Testis (tissue), 2 donors: ENCODE measurements at regions not wholly inside any gene's neighbourhood (a gene's known extent, or its start where the extent isn't known, plus 50 kb on each side); places are given as distances from the start of the nearest gene placed in this dataset.

Experiments used
- DNase-seq: peaks from one replicate; pipeline ENCODE4 v3.0.0-alpha.2; 2019
- H3K27ac ChIP-seq, 2 donors: fragments of 200-600 bp; sonication (generic); one replicate each; pipeline ENCODE4 v1.5.1; 2019
- H3K27me3 ChIP-seq: fragments of 200-600 bp; sonication (generic); one replicate; pipeline ENCODE4 v1.5.1; 2019
- H3K36me3 ChIP-seq: fragments of 200-600 bp; sonication (generic); one replicate; pipeline ENCODE4 v1.5.1; 2017; ENCODE audit warnings: low read depth; ENCODE audit errors: missing control alignments
- H3K4me1 ChIP-seq: fragments of 200-600 bp; sonication (generic); one replicate; pipeline ENCODE4 v1.5.1; 2019
- H3K4me3 ChIP-seq, 2 donors: fragments of 200-600 bp; sonication (generic); one replicate each; pipeline ENCODE4 v1.5.1; 2017 to 2019
- H3K9me3 ChIP-seq: fragments of 200-600 bp; sonication (generic); one replicate; pipeline ENCODE4 v1.5.1; 2017
- POLR2A ChIP-seq: fragments of 450-650 bp; IDR thresholded peaks from one replicate; pipeline ENCODE4 v1.6.1; 2017; ENCODE audit warnings: antibody characterized with exemption, mild to moderate bottlenecking, moderate library complexity
- WGBS, 2 donors: methylation state at CpG; one replicate each; pipeline ENCODE4 v1.1.5; 2018; 5-methylcytosine and 5-hydroxymethylcytosine counted together
- intact Hi-C: fragments of 100-400 bp; cut with DNase I; formaldehyde crosslinking; loops from one replicate; pipeline ENCODE4 v1.15.1; 2023; ENCODE audit warnings: low total_unique reads
- TF ChIP-seq, protein P1 (sequence below), 3 experiments: fragments of 450-650 bp in 2 of 3; fragments of 200-600 bp in 1 of 3; sonication (generic) in 1 of 3; IDR thresholded peaks; one replicate each; pipeline ENCODE4 v1.5.1; 2016 to 2019; ENCODE audit warnings: antibody characterized with exemption in 3 of 3, mild to moderate bottlenecking in 2 of 3, moderate library complexity in 1 of 3

DNA sequence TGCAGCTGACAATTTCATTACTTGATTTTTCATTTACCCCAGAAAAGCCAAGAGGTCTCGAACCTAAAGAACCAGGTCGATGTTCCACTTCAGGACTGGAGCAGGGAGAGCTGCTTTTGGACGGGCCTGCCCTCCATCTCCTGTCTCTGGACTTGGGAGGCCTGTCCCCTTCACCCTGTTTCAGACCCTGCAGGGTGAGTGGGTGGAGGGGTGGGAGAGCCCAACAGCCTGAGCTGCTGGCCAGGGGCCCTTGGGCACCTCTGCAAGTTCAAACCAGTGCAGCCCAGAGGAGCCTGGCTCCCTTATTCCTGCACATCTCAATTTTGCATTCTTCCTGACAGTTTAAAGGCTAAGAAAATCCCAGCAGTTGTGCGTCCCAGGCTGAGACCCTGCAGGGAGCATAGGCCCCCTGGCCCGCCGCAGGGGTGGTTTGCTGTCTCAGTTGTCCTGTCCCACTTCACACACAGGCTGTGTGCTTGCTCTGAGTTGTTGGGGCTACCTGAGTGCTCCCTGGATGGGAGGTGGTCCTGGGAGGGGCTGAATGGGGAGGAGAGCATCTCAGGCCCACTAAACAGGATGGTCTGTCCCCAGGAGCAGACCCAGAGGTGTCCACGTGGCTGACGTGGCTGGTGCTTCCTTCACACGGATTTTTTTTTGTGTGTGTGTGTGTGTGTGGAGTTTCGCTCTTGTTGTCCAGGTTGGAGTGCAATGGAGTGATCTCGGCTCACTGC lies 443.7 kb downstream of the PTPRU start:
- no peak for DNase-seq

DNA sequence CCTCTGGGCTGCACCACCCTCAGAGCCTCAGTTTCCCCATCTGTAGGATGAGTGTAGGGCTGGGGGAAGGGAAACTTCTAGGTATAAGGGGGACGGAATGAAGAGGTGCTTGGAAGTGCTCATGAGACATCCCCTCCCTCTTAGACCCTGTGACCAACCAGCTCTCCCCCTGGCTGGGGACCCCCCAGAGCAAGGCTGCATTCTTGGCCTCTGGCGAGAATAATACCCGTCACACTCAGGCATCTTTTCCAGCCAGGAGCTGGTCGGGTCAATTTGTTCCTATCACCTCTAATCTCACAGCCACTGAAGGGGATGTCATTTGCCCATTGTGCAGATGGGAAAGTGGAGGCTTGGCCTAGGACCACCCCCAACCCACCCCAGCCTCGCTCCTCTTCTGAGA lies 443.0 kb downstream of the PTPRU start:
- Histone ChIP-seq H3K36me3 (no peaks in the 10 kb centered on the region), H3K4me3 (no peak overlapping the region), H3K4me1 (peaks cover 5% of the 10 kb centered on the region), H3K27me3 (no peaks in the 10 kb centered on the region), H3K27ac (no peak overlapping the region), H3K9me3 (no peaks in the 10 kb centered on the region)
- TF ChIP-seq, protein P1, sequence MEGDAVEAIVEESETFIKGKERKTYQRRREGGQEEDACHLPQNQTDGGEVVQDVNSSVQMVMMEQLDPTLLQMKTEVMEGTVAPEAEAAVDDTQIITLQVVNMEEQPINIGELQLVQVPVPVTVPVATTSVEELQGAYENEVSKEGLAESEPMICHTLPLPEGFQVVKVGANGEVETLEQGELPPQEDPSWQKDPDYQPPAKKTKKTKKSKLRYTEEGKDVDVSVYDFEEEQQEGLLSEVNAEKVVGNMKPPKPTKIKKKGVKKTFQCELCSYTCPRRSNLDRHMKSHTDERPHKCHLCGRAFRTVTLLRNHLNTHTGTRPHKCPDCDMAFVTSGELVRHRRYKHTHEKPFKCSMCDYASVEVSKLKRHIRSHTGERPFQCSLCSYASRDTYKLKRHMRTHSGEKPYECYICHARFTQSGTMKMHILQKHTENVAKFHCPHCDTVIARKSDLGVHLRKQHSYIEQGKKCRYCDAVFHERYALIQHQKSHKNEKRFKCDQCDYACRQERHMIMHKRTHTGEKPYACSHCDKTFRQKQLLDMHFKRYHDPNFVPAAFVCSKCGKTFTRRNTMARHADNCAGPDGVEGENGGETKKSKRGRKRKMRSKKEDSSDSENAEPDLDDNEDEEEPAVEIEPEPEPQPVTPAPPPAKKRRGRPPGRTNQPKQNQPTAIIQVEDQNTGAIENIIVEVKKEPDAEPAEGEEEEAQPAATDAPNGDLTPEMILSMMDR (IDR thresholded peaks at IDR 0.05): no peak
- TF ChIP-seq POLR2A: no peak
- intact Hi-C loops: no loop called here
- DNase-seq: no peak
- WGBS, 2 donors: 90 to 91% methylated on average over 4 to 5 of the region's 5 CpGs

More for the DNA sequence above, 443.7 kb downstream of the PTPRU start:
- no peaks in the 10 kb centered on the region for H3K9me3 ChIP-seq
- H3K4me3 ChIP-seq: no peak overlapping the region
- TF ChIP-seq, protein P1 (IDR thresholded peaks at IDR 0.05): no peak
- TF ChIP-seq POLR2A: no peak
- peaks cover 5% of the 10 kb centered on the region for H3K4me1 ChIP-seq
- no peaks in the 10 kb centered on the region for H3K36me3 ChIP-seq
- 93 to 94% methylated on average over 8 to 11 of the region's 11 CpGs for WGBS, 2 donors
- H3K27ac ChIP-seq: no peak overlapping the region
- no peaks in the 10 kb centered on the region for H3K27me3 ChIP-seq
- intact Hi-C loops: no loop called here

DNA sequence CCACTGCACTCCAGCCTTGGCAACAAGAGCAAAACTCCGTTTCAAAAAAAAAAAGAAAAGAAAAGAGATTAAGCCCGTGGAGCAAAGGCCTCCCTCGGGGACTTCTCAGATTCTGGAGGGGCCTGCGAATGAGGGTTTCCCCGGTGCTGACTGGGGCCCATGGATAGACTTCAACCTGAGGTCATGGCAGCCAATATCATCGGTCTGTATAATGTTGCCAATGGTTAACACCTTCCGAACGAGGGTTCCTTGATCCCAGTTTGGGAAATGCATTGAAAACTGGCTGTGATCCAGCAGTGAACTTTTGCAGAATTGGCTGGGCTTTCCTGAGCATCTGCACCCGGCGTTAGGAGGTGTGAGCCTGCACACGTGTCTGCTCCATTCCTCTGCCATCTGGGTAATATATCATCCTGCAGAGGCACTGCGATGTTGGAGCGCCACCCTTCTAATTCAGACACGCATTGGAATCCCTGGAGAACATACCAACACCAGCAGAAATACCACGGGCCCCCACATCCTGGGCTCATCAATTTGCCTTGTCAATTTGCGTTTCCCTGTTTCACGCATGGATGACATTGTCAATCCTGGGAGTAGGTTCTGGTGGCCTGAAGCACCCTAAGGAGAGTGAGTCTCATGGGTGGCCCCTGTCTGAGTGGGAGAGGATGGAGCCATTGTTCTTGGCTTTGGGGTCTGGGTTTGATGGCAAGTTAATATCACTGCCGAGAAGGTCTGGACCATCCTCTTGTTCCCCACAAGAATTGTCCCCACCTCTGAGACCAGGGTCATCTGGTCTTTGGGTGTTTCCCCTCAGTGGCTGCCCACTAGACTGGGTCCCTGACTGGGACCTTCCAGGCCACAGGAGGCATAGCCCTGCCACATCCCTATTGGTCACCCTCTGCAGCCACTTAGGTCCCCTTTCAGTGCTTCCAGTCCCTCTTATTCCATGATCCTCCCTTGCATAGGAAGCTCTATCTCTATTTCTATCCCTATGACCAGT lies 441.0 kb downstream of the PTPRU start:
- no peak for TF ChIP-seq POLR2A
- TF ChIP-seq, protein P1 (IDR thresholded peaks at IDR 0.05): no peak
- no peak overlapping the region for H3K4me3 ChIP-seq
- H3K9me3 ChIP-seq: no peaks in the 10 kb centered on the region
- DNase-seq: no peak
- H3K36me3 ChIP-seq: no peaks in the 10 kb centered on the region
- WGBS, 2 donors: 53 to 64% methylated on average over 14 to 18 of the region's 18 CpGs
- intact Hi-C loops: no loop called here
- H3K27me3 ChIP-seq: no peaks in the 10 kb centered on the region
- H3K27ac ChIP-seq: no peak overlapping the region
- peaks cover under 1% of the 10 kb centered on the region for H3K4me1 ChIP-seq

DNA sequence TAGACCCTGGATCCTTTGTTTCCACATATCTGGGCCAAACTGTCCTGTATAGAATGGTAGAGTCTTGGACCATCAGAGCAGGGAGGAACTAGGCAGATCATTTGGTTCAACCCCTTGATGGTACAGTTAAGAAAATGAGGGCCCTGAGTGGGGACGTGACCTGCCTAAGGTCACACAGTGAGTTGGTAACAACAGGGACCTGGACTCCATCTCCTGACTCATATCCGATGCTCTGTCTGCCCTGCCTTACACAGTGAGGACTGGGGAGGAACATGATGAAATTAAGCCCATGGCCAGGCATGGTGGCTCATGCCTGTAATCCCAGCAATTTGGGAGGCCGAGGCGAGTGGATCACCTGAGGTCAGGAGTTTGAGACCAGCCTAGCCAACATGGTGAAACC lies 440.2 kb downstream of the PTPRU start:
- H3K27ac ChIP-seq: no peak overlapping the region
- intact Hi-C loops: no loop called here
- no peaks in the 10 kb centered on the region for H3K4me1 ChIP-seq
- H3K4me3 ChIP-seq: no peak overlapping the region
- H3K36me3 ChIP-seq: no peaks in the 10 kb centered on the region
- TF ChIP-seq POLR2A: no peak
- TF ChIP-seq, protein P1 (IDR thresholded peaks at IDR 0.05): no peak
- no peaks in the 10 kb centered on the region for H3K9me3 ChIP-seq
- no peaks in the 10 kb centered on the region for H3K27me3 ChIP-seq
- 83 to 97% methylated on average over 3 of the region's 4 CpGs for WGBS, 2 donors
- no peak for DNase-seq
